Lower leg skin (tissue), 3 donors: ENCODE measurements at regions not wholly inside any gene's neighbourhood (a gene's known extent, or its start where the extent isn't known, plus 50 kb on each side); places are given as distances from the start of the nearest gene placed in this dataset.

ENCODE experiments used
- CTCF ChIP-seq, 3 donors: fragments of 450-650 bp; IDR thresholded peaks; one replicate each; pipeline ENCODE4 v1.5.1; 2016; ENCODE audit warnings: antibody characterized with exemption in 3 of 3, mild to moderate bottlenecking in 3 of 3, moderate library complexity in 2 of 3
- POLR2A ChIP-seq, 2 donors: fragments of 450-650 bp; IDR thresholded peaks; one replicate each; pipeline ENCODE4 v1.6.1; 2016 to 2017; ENCODE audit warnings: antibody characterized with exemption in 2 of 2, mild to moderate bottlenecking in 1 of 2, moderate library complexity in 1 of 2

- TF ChIP-seq POLR2A (IDR thresholded peaks at IDR 0.05) = no peak
- no peak for TF ChIP-seq CTCF (IDR thresholded peaks at IDR 0.05)
Measured at GRCh38 chr6:115612216-115612615, 448.5 kb downstream of the FRK start.
